GM19452 (cell line): ENCODE measurements at regions not wholly inside any gene's neighbourhood (a gene's known extent, or its start where the extent isn't known, plus 50 kb on each side); places are given as distances from the start of the nearest gene placed in this dataset.
"Not testable (repeated sequence)": the region's sequence is repeated elsewhere in the genome, so short reads cannot be mapped to it uniquely, and the experiment has no call there.

ENCODE experiments used
- ATAC-seq: cut with Tn5 transposase; IDR thresholded peaks from one replicate; pipeline ENCODE4 v1.9.1; 2021; ENCODE audit not compliant: unreplicated experiment

DNA sequence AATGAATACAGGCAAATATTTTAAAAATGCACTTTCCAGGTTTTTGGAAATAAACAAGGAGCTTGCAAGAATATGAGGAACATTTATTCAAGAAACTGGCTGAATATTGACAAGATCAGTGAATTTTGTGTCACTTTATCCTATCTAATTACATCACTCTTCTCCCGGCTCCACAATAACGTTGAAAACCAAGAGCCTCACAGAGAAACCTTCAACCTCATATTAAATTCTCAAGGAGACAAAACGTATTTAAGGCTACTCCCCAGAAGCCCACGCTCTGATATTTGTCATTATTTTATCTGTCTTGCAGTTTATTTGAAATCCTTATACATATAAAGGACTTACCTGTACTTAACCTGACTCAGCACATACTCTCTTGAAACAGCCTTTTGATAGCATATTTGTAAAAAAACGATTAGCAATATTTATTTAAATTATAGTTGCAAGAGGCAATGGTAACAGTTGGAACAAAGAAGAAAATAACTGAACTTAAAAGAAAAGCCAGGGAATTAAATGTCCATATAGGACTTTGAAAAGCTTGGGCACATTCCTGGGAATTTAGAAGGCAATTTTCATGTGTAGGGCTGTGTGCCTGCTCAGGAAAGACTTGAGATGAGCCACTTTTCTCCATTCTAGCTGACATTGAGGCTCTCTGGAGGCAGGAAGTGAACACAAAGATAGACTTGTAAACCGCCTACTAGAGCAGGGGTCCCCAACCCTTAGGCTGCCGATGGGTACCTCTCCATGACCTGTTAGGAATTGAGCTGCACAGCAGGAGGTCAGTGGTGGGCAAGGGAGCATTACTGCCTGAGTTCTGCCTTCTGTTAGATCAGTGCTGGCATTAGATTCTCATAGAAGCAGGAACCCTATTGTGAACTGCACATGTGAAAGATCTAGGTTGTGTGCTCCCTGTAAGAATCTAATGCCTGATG lies 636.4 kb downstream of the SLC16A7 start:
- no peak for ATAC-seq

DNA sequence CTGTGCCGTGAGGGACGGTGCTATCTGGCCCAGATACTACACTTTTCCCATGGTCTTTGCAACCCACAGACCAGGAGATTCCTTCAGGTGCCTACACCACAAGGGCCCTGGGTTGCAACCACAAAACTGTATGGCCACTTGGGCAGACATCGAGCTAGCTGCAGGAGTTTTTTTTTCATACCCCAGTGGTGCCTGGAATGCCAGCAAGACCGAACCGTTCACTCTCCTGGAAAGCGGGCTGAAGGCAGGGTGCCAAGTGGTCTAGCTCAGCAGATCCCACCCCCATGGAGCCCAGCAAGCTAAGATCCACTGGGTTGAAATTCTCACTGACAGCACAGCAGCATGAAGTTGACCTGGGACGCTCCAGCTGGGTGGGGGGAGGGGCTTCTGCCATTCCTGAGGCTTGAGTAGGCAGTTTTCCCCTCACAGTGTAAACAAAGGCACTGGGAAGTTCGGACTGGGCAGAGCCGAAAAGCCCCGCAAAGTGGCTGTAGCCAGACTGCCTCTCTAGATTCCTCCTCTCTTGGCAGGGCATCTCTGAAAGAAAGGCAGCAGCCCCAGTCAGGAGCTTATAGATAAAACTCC lies 638.9 kb downstream of the SLC16A7 start:
- not testable (repeated sequence) for ATAC-seq

DNA sequence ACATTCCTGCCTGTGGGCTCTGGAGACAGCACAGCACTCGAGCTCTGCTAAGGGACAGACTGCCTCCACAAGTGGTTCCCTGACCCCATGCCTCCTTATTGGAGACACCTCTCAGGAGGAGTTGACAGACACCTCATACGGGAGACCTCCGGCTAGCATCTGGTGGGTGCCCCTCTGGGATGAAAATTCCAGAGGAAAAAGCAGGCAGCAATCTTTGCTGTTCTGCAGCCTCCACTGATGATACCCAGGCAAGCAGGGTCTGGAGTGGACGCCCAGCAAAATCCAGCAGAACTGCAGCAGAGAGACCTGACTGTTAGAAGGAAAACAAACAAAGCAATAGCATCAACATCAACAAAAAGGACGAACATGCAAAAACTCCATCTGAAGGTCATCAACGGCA lies 639.4 kb downstream of the SLC16A7 start:
- ATAC-seq, result no peak

DNA sequence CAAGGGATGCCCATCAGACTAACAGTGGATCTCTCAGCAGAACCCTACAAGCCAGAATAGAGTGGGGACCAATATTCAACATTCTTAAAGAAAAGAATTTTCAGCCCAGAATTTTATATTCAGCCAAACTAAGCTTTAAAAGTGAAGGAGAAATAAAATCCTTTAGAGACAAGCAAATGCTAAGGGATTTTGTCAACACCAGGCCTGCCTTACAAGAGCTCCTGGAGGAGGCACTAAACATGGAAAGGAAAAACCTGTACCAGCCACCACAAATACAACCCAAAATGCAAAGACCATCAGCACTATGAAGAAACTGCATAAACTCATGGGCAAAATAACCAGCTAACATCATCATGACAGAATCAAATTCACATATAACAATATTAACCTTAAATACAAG lies 640.6 kb downstream of the SLC16A7 start:
- not testable (repeated sequence) for ATAC-seq

DNA sequence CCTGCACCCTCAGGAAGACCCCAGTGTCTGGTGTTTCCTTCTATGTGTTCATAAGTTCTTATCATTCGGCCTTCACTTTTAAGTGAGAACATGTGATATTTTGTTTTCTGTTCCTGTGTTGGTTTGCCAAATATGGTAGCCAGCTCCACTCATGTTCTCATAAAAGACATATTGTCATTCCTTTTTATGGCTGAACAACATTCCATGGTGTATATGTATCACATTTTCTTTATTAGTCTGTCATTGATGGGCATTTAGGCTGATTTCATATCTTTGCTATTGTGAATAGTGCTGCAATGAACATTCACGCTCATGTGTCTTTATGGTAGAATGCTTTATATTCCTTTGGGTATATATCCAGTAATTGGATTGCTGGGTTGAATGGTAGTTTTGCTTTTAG lies 645.1 kb downstream of the SLC16A7 start:
- ATAC-seq, result no peak

DNA sequence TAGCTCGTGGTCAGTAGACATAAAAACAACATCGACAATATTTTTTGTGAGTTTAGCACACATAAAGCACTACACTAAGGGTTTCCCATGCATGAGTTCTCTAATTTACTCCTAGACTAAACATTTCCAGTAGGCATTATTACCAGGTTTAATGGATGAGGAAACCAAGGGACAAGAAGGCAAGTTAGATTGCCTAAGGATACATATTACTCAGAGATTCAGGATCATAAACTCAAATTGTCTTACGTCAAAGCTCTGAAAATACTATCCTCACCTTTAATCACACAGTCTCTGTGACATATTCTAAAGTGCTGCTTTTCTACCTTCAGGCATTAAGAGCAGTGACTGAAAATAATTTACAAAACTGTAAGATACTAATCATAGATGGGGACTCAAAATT lies 655.3 kb downstream of the SLC16A7 start:
- ATAC-seq, result no peak

DNA sequence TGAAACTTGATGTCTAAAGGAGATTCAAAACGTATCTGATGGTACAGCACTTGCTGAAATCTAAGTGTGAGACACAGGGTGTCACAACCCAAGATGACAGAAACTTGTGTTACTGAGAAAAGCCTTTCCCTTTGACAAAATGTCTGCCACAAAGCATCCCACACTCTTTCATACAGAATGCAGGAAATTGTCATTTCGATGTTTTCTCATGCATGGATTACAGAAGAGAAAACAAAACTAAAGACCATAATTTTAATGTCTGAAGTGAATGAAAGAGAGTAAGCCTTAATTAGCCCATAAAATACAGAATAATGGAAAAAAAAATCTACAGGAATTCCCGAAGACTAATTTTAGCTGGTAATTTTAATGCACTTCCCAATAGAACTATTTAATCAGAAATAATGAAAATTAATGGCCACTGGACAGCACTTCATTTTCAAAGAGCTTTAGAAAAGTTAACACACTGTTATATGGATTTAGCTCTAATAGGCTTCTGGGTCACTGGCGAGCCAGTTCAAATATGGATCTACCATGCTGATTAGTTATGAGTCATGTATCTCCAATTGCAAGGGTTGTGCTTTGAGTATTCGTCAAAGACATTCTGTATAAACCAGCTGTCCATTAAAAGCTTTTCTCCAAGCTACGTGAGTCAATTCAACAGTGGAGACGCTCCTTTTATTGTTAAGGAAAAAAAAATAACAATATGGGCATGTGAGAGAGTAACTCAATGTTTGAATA lies 656.7 kb downstream of the SLC16A7 start:
- ATAC-seq, result no peak

DNA sequence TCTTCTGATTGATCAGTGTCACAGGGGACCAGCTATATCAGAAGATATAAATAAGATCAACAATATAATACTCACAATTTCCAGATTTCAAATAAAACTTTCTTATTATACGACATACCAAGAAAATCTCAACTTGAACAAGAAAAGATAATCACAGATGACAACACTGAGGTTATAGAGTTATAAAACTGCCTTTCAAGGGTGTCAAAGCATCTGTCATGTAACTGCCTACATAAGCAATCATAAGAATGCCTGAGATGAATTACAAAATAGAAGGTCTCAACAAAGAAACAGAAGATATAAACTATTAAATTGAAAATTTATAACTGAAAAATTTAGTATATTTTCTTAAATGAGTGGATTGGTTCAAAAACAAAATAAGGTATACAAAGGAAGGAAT lies 659.2 kb downstream of the SLC16A7 start:
- no peak for ATAC-seq

DNA sequence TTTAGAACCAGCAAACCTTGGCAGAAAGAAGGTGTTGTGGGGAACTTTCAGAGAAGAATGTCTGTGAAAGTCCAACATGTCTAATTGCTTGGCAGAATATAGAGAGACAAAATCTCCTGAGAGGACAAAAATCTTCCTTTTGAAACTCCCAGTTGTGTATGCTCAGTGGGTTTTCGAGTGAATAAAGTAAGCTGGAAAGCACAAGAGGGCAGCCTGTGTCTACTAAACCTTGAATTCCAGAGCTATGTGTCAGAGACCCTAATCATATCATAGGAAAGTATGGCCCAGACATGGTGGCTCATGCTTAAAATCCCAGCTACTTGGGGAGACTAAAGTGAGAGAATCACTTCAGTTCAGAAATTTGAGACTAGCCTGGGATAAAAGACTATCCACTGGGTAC lies 661.2 kb downstream of the SLC16A7 start:
- no peak for ATAC-seq

DNA sequence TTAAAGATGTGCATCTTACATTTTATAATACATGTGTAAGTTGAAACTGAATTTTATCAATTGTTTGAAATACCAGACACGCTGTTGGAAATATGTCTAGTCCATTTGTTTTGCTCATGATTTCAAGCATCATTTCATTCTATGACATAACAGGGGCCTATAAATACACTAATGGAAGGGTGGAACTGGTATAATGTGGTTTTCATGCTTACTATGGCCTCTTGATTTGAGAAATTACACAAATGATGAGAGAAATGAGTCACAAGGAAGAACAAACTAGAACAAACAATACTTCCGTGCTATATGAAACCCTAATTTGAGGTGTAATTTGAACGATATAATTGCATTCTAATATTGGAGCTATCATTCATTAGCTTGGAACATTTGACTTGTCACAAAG lies 663.4 kb downstream of the SLC16A7 start:
- no peak for ATAC-seq

DNA sequence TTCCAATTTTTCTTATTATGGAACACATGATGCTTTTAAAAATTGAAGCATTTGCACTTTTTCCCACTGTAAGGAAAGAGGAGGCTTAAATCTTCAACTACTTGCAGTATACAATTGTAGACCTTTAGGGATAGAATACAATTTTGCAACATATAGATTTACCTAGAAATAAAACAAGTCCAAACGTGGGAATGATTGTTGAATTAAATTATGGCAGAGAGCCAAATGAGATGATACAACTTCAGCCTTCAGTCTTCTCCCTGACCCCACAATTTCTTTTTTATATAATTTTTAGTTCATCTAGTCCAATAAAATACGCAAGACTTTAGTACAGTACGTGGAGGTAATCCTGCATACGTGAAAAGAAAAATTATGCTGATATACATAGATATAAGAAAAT lies 666.5 kb downstream of the SLC16A7 start:
- no peak for ATAC-seq

DNA sequence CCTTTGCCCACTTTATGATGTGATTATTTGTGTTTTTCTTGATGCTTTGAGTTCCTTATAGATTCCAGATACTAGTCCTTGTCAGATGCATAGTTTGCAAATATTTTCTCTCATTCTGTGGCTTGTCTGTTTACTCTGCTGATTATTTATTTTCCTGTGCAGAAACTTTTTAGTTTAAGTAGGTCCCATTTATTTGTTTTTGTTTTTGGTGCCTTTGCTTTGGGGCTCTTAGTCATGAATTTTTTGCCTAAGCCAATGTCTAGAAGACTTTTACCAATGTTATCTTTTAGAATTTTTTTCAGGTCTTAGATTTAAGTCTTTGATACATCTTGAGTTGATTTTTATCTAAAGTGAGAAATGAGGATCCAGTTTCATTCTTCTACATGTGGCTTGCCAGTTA lies 667.3 kb downstream of the SLC16A7 start:
- no peak for ATAC-seq

DNA sequence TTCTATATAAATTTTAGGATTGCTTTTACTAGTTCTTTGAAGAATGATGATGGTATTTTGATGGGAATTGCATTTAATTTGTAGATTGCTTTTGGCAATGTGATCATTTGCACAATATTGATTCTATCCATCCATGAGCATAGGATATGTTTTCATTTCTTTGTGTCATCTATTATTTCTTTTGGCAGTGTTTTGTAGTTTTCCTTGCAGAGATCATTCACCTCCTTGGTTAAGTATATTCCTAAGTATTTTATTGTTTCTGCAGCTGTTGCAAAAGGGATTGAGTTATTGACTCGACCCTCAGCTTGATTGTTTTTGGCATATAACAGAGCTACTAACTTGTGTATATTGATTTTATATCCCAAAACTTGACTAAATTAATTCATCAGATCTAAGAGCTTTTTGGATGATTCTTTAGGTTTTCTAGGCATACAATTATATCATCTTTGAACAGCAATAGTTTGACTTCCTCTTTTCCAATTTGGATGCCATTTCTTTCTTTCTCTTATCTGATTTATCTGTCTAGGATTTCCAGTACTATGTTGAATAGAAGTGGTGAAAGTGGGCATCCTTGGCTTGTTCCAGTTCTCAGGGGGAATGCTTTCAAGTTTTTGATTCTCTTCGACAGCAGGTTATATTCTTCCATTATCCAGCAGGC lies 668.1 kb downstream of the SLC16A7 start:
- ATAC-seq, result no peak

DNA sequence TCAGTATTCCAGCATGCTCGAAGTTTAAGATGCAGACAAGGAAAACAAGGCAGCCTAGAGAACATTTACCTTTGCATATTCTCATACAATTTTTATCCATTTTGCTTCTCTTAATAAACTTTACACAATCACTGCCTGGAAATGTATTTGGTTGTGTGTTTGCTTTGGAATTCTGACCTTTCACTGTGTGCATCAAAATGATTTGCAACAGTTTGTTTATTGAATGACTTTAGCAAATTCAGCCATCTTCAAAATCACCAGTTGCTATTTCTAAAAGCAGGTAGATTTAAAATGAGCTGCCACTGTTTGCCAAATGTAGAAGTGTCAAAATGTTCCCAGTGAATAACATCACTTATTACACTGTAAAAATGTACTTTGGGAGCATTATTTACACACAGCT lies 669.9 kb downstream of the SLC16A7 start:
- ATAC-seq, result no peak

DNA sequence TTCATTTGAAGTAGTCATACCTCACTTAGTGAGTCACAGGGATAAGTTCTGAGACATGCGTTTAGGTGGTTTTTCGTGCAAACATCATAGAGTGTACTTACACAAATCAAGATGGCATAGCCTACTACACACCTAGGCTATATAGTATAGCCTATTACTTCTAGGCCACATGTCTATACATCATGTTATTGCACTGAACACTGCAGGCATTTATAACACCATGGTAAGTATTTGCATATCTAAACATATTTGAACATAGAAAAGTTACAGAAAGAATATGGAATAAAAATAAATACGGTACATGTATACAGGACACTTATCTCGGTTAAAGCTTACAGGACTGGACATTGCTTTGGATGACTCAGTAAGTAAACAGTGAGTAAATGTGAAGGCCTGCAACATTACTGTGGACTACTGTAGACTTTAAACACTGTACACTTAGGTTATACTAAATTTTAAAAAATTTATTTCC lies 670.6 kb downstream of the SLC16A7 start:
- no peak for ATAC-seq

DNA sequence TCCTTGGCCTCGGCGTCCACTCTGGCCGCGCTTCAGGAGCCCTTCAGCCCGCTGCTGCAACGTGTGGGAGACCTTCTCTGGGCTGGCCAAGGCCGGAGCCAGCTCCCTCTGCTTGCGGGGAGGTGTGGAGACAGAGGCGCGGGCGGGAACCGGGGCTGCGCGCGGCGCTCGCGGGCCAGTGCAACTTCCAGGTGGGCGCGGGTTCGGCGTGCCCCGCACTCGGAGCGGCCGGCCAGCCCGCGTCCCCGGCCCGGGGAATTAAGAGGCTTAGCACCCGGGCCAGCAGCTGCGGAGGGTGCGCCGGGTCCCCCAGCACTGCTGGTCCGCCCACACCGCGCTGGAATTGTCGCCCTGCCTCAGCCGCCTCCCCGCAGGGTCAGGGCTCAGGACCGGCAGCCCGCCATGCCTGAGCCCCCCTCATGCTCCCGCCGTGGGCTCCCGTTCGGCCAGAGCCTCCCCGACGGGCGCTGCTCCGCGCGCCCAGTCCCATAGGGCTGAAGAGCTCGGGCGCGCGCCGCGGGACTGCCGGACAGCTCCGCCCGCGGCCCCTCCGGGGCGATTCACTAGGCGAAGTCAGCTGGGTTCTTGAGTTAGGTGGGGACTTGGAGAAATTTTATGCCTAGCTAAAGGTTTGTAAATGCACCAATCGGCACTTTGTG lies 673.9 kb downstream of the SLC16A7 start:
- no peak for ATAC-seq

DNA sequence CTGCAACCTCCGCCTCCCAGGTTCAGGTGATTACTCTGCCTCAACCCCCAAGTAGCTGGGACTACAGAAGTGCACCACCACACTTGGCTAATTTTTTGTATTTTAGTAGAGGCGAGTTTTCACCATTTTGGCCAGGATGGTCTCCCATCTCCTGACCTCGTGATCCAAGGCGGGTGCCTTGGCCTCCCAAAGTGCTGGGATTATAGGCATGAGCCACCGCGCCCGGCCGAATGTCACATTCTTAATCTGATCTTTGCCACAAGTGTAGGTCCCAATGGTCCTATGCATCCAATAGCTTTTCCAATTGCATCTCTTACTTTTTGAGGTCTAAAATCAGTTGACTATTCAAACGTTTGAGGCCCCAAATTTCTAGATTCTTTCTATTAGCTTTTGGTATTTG lies 676.0 kb downstream of the SLC16A7 start:
- no peak for ATAC-seq

DNA sequence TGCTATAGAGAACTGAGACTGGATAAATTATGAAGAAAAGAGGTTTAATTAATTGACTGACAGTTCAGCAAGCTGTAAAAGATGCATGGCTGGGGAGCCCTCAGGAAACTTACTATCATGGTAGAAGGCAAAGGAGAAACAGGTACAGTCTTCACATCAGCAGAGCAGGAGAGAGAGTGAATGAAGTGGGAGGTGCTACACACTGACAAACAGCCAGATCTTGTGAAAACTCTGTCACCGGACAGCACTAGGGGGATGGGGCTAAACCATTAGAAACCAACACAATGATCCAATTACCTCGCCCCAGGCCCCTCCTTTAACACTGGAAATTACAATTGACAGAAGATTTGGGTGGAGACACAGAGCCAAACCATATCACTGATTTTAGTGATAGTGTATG lies 682.4 kb downstream of the SLC16A7 start:
- no peak for ATAC-seq

DNA sequence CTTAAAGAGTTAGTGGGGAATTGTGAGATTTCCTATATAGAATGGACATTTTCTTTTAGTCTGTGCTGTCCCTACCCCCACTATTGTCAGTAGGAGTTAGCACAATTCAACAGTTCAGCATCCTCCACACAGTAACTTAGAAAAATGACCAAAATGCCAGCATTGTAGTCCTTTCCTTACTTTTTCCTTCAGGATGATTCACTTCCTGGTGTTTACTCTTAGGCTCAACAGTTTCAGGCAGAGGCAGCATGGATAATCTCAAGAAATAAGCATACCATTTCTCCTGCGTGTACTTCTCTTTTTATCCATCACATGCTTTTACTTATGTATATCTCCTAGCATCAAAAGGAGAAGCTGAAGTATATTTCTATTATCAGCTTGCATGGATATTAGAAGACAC lies 683.4 kb downstream of the SLC16A7 start:
- ATAC-seq, result no peak

DNA sequence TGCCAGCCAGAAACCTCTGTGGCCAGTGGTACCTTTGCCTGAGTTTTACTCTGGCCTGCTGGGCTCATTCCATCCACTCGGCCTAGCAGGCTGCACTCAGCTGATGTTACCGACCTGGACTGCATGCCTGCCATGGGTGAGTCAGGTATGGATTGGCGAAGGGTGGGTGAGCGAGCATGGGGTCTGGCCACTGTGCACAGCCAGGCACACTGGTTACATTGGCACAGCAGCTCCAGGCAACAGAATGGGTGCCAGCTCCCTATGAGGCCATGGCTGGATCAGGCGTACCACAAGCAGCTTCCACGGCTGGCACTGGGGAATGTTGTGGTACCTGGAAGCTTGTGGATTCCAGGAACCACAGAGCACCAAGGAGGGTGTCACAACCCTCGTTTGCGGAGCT lies 685.7 kb downstream of the SLC16A7 start:
- no peak for ATAC-seq

DNA sequence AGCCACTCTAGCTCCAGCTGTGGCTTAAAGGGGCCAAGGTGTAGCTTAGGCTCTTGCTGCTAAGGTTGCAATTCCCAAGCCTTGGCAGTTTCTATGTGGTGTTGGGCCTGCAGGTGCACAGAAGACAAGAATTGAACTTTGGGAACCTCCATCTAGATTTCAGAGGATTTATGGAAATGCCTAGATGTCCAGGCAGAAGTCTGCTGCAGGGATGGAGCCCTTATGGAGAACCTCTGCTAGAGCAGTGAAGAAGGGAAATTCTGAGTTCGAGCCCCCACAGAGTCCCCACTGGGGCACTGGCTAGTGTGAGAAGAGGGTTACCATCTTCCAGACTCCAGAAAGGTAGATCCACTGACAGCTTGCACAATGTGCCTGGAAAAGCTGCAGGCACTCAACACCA lies 694.7 kb downstream of the SLC16A7 start:
- no peak for ATAC-seq
